HCT116 (cell line): ENCODE measurements at regions not wholly inside any gene's neighbourhood (a gene's known extent, or its start where the extent isn't known, plus 50 kb on each side); places are given as distances from the start of the nearest gene placed in this dataset.

Experiments used
- ATAC-seq: fragments of 200-7000 bp; cut with Tn5 transposase; 2 replicates; pipeline ENCODE4 v1.9.1; 2020; ENCODE audit warnings: mild to moderate bottlenecking, moderate library complexity
- BruUV-seq: library from RNA; stranded (reverse); fragments of 400-500 nt; replicated peaks from 2 replicates; lab custom pipeline; 2021; lab: Mats Ljungman, UMichigan
- CTCF ChIA-PET: fragments of 300-600 bp; sonication (Branson Sonifier 250); formaldehyde crosslinking; loops from one replicate; lab custom pipeline; 2021; ENCODE audit warnings: antibody characterized with exemption; lab: Charles Lee
- POLR2A ChIA-PET: fragments of 300-600, 350-600 bp; sonication (Branson Sonifier 250); formaldehyde crosslinking; loops from one replicate; lab custom pipeline; 2021; ENCODE audit warnings: antibody characterized with exemption; lab: Charles Lee
- RAD21 ChIA-PET, 2 experiments: fragments of 300-600 bp; sonication (Branson Sonifier 250); formaldehyde crosslinking; loops; one replicate each; lab custom pipeline; 2023; ENCODE audit warnings: low total read pairs in 2 of 2; ENCODE audit not compliant: uncharacterized antibody in 2 of 2, unreplicated experiment in 2 of 2, low non-redundant PET in 1 of 2; lab: Charles Lee
- DNase-seq: peaks from one replicate; pipeline ENCODE4 v3.0.0-alpha.2; 2010; ENCODE audit warnings: low read depth, low spot score
- H2AFZ ChIP-seq: fragments of 200-600 bp; shearing (Covaris generic), sonication (generic); 2 replicates; pipeline ENCODE4 v1.6.1; 2017; ENCODE audit warnings: low read depth, mixed run types, mixed read lengths, antibody characterized with exemption, low read length; ENCODE audit not compliant: poor library complexity, severe bottlenecking
- H3K27ac ChIP-seq: 2 replicates; pipeline ENCODE4 v1.5.1; 2012; ENCODE audit warnings: low read depth, low read length
- H3K27me3 ChIP-seq: fragments of 200-600 bp; sonication (generic); 2 replicates; pipeline ENCODE4 v1.6.1; 2016; ENCODE audit warnings: mixed run types, low read length, mixed read lengths; ENCODE audit not compliant: insufficient read depth
- H3K36me3 ChIP-seq, 2 experiments: fragments of 200-500 bp in 1 of 2; fragments of 200-600 bp in 1 of 2; sonication (Bioruptor generic) in 1 of 2; sonication (generic) in 1 of 2; 2 replicates each; pipeline versions ENCODE4 v1.5.1 to v1.6.1; 2014 to 2016; ENCODE audit warnings: low read length in 2 of 2, inconsistent platforms in 1 of 2, mixed read lengths in 1 of 2, mixed run types in 1 of 2; ENCODE audit not compliant: insufficient read depth in 2 of 2, control insufficient read depth in 1 of 2
- H3K4me1 ChIP-seq, 2 experiments: fragments of 200-600 bp in 1 of 2; sonication (generic) in 1 of 2; 2 replicates each; pipeline versions ENCODE4 v1.5.1 to v1.6.1; 2012 to 2017; ENCODE audit warnings: low read length in 2 of 2, inconsistent platforms in 1 of 2, mild to moderate bottlenecking in 1 of 2, mixed read lengths in 1 of 2, mixed run types in 1 of 2, moderate library complexity in 1 of 2; ENCODE audit not compliant: insufficient read depth in 2 of 2, control insufficient read depth in 1 of 2
- H3K4me2 ChIP-seq: fragments of 200-600 bp; sonication (generic); 2 replicates; pipeline ENCODE4 v1.6.1; 2017; ENCODE audit warnings: mixed run types, low read length, mixed read lengths
- H3K4me3 ChIP-seq, 2 experiments: fragments of 200-600 bp in 1 of 2; sonication (generic) in 1 of 2; replicated peaks in 1 of 2; 2 replicates each; pipeline ENCODE4 v1.5.1; 2011 to 2016; ENCODE audit warnings: low read length in 2 of 2, control low read depth in 1 of 2, low read depth in 1 of 2, mild to moderate bottlenecking in 1 of 2, mixed read lengths in 1 of 2, mixed run types in 1 of 2
- H3K79me2 ChIP-seq: fragments of 200-600 bp; sonication (generic); 2 replicates; pipeline ENCODE4 v1.6.1; 2017; ENCODE audit warnings: mild to moderate bottlenecking, mixed run types, low read length, moderate library complexity, mixed read lengths; ENCODE audit not compliant: insufficient read depth
- H3K9ac ChIP-seq: fragments of 200-600 bp; sonication (generic); 2 replicates; pipeline ENCODE4 v1.6.1; 2016; ENCODE audit warnings: low read length, mixed read lengths
- H3K9me2 ChIP-seq: fragments of 200-600 bp; sonication (generic), shearing (Covaris generic); 2 replicates; pipeline ENCODE4 v1.6.1; 2017; ENCODE audit warnings: mixed run types, mild to moderate bottlenecking, moderate library complexity; ENCODE audit not compliant: insufficient read depth
- H3K9me3 ChIP-seq, 2 experiments: fragments of 200-500 bp in 1 of 2; fragments of 200-600 bp in 1 of 2; sonication (Bioruptor generic) in 1 of 2; sonication (generic) in 1 of 2; 2 replicates each; pipeline ENCODE4 v1.6.1; 2014 to 2017; ENCODE audit warnings: low read length in 2 of 2, mixed read lengths in 2 of 2, inconsistent platforms in 1 of 2, low read depth in 1 of 2, mild to moderate bottlenecking in 1 of 2, mixed run types in 1 of 2, moderate library complexity in 1 of 2; ENCODE audit not compliant: control insufficient read depth in 1 of 2, insufficient read depth in 1 of 2
- H4K20me1 ChIP-seq: fragments of 200-600 bp; sonication (generic), shearing (Covaris generic); 2 replicates; pipeline ENCODE4 v1.6.1; 2017; ENCODE audit warnings: mixed run types, mild to moderate bottlenecking, moderate library complexity; ENCODE audit not compliant: insufficient read depth
- CBX3 ChIP-seq: IDR thresholded peaks from 2 replicates; pipeline ENCODE4 v1.6.1; 2012; ENCODE audit warnings: low read depth
- CEBPB ChIP-seq: IDR thresholded peaks from 2 replicates; pipeline ENCODE4 v1.6.1; 2012; ENCODE audit warnings: low read depth
- EGR1 ChIP-seq: IDR thresholded peaks from 2 replicates; pipeline ENCODE4 v1.6.1; 2012; ENCODE audit warnings: low read depth
- ELF1 ChIP-seq: IDR thresholded peaks from 2 replicates; pipeline ENCODE4 v1.6.1; 2012; ENCODE audit warnings: low read depth, borderline replicate concordance
- EZH2 ChIP-seq: fragments of 200-600 bp; sonication (generic); IDR thresholded peaks from 2 replicates; pipeline ENCODE4 v1.6.1; 2017; ENCODE audit warnings: antibody characterized with exemption, mixed run types
- EZH2phosphoT487 ChIP-seq: fragments of 200-600 bp; IDR thresholded peaks from 2 replicates; pipeline ENCODE4 v1.6.1; 2018; ENCODE audit warnings: antibody characterized with exemption, borderline replicate concordance
- FOSL1 ChIP-seq: IDR thresholded peaks from 2 replicates; pipeline ENCODE4 v1.6.1; 2012; ENCODE audit warnings: low read depth
- JUND ChIP-seq: IDR thresholded peaks from 2 replicates; pipeline ENCODE4 v1.6.1; 2012
- POLR2A ChIP-seq: IDR thresholded peaks from 2 replicates; pipeline ENCODE4 v1.7.0; 2011; ENCODE audit warnings: borderline replicate concordance; ENCODE audit not compliant: insufficient read depth, insufficient read length; ENCODE audit errors: extremely low read depth
- POLR2AphosphoS5 ChIP-seq: IDR thresholded peaks from 2 replicates; pipeline ENCODE4 v1.6.1; 2011; ENCODE audit warnings: mild to moderate bottlenecking, low read depth, low read length, moderate library complexity
- RAD21 ChIP-seq: IDR thresholded peaks from 2 replicates; pipeline ENCODE4 v1.6.1; 2012; ENCODE audit warnings: low read depth, mild to moderate bottlenecking
- SIN3A ChIP-seq: IDR thresholded peaks from 2 replicates; pipeline ENCODE4 v1.6.1; 2012; ENCODE audit warnings: low read depth
- SRF ChIP-seq: IDR thresholded peaks from 2 replicates; pipeline ENCODE4 v1.6.1; 2012; ENCODE audit warnings: low read depth
- TCF7L2 ChIP-seq: IDR thresholded peaks from 2 replicates; pipeline ENCODE4 v1.7.0; 2011; ENCODE audit warnings: borderline replicate concordance, inconsistent platforms; ENCODE audit not compliant: insufficient read depth, insufficient read length; ENCODE audit errors: extremely low read depth
- YY1 ChIP-seq: IDR thresholded peaks from 2 replicates; pipeline ENCODE4 v1.6.1; 2011; ENCODE audit warnings: low read length, low read depth, moderate library complexity, mild to moderate bottlenecking; ENCODE audit not compliant: insufficient replicate concordance; ENCODE audit errors: extremely low read depth
- ZFX ChIP-seq: fragments of 450-650 bp; IDR thresholded peaks from 2 replicates; pipeline ENCODE4 v1.6.1; 2017
- intact Hi-C: fragments of 100-400 bp; cut with micrococcal nuclease; formaldehyde crosslinking; loops from 2 replicates; pipeline ENCODE4 v1.10.0; 2022
- TF ChIP-seq, protein P1 (sequence below): IDR thresholded peaks from 2 replicates; pipeline ENCODE4 v1.6.1; 2012; ENCODE audit warnings: low read depth
- TF ChIP-seq, protein P2 (sequence below): IDR thresholded peaks from 2 replicates; pipeline ENCODE4 v1.6.1; 2012

DNA sequence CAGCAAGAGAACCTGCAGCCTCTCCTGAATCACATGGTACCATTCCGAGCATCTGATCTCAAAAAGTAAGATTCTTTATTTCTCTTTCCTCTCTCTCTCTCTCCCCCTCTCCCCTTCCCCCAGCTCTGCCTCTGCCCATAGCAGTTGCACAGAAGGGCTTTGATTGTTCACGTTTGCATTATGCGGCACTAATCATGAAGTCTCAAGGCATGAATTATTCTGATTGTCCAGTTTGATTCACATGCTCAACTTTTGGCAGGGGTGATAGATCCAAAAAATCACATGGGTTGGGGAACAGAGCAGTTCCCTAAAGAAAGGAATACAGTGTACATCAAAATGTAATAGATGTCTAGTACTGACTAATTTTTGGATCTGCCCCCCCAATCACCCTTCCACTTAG lies 380.0 kb upstream of the SOX9 start:
- no peaks in the 10 kb centered on the region for H4K20me1 ChIP-seq
- intact Hi-C loops: no loop called here

DNA sequence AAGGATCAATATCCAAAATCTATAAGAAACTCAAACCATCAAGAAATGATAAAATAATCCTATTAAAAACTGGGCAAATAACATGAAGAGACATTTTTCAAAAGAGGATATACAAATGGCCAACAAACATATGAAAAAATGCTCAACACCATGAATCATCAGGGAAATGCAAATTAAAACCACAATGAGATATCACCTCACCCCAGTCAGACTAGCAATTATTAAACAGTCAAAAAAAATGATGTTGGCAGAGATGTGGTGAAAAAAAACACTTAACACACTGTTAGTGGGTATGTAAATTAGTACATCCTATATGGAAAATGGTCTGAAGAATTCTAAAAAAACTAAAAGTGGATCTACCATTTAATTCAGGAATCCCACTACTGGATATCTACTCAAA lies 379.0 kb upstream of the SOX9 start:
- H3K9me2 ChIP-seq: no peaks in the 10 kb centered on the region
- DNase-seq (no peak), ATAC-seq (no peak)
- ChIA-PET POLR2A (no interaction called here), CTCF (no interaction called here), RAD21 (no interaction called here)
- H3K4me1 ChIP-seq: no peaks in the 10 kb centered on the region
- no peak overlapping the region for H3K9ac ChIP-seq
- H3K4me2 ChIP-seq: no peak overlapping the region
- intact Hi-C loops: no loop called here
- TF ChIP-seq, protein P1, sequence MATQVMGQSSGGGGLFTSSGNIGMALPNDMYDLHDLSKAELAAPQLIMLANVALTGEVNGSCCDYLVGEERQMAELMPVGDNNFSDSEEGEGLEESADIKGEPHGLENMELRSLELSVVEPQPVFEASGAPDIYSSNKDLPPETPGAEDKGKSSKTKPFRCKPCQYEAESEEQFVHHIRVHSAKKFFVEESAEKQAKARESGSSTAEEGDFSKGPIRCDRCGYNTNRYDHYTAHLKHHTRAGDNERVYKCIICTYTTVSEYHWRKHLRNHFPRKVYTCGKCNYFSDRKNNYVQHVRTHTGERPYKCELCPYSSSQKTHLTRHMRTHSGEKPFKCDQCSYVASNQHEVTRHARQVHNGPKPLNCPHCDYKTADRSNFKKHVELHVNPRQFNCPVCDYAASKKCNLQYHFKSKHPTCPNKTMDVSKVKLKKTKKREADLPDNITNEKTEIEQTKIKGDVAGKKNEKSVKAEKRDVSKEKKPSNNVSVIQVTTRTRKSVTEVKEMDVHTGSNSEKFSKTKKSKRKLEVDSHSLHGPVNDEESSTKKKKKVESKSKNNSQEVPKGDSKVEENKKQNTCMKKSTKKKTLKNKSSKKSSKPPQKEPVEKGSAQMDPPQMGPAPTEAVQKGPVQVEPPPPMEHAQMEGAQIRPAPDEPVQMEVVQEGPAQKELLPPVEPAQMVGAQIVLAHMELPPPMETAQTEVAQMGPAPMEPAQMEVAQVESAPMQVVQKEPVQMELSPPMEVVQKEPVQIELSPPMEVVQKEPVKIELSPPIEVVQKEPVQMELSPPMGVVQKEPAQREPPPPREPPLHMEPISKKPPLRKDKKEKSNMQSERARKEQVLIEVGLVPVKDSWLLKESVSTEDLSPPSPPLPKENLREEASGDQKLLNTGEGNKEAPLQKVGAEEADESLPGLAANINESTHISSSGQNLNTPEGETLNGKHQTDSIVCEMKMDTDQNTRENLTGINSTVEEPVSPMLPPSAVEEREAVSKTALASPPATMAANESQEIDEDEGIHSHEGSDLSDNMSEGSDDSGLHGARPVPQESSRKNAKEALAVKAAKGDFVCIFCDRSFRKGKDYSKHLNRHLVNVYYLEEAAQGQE: no peak
- TF ChIP-seq FOSL1: no peak
- no peak for TF ChIP-seq ELF1
- TF ChIP-seq YY1: no peak
- TF ChIP-seq POLR2AphosphoS5: no peak
- TF ChIP-seq EZH2: no peak
- no peak for TF ChIP-seq JUND
- no peak for TF ChIP-seq POLR2A
- no peak for TF ChIP-seq SRF
- TF ChIP-seq CEBPB: no peak
- TF ChIP-seq RAD21: no peak
- no peak for TF ChIP-seq EZH2phosphoT487
- no peak for TF ChIP-seq SIN3A
- H2AFZ ChIP-seq: no peak overlapping the region
- BruUV-seq: no TSS peak
- H4K20me1 ChIP-seq: no peaks in the 10 kb centered on the region
- no peak overlapping the region for H3K4me3 ChIP-seq
- no peaks in the 10 kb centered on the region for H3K9me3 ChIP-seq
- no peaks in the 10 kb centered on the region for H3K79me2 ChIP-seq
- no peak overlapping the region for H3K27ac ChIP-seq
- no peaks in the 10 kb centered on the region for H3K36me3 ChIP-seq
- no peaks in the 10 kb centered on the region for H3K27me3 ChIP-seq

More for the DNA sequence above, 380.0 kb upstream of the SOX9 start:
- ATAC-seq (no peak), DNase-seq (no peak)
- Histone ChIP-seq H3K36me3 (no peaks in the 10 kb centered on the region), H3K79me2 (no peaks in the 10 kb centered on the region), H3K4me2 (no peak overlapping the region), H3K27me3 (no peaks in the 10 kb centered on the region), H3K4me1 (no peaks in the 10 kb centered on the region), H3K9me2 (no peaks in the 10 kb centered on the region), H2AFZ (no peak overlapping the region), H3K9me3 (no peaks in the 10 kb centered on the region), H3K4me3 (no peak overlapping the region), H3K27ac (no peak overlapping the region)
- ChIA-PET POLR2A (no interaction called here), RAD21 (no interaction called here), CTCF (no interaction called here)
- no TSS peak for BruUV-seq
- TF ChIP-seq FOSL1 (no peak), POLR2AphosphoS5 (no peak), ELF1 (no peak), CBX3 (no peak), SRF (no peak), EZH2phosphoT487 (no peak), CEBPB (no peak), ZFX (no peak), EGR1 (no peak), TCF7L2 (no peak)
- TF ChIP-seq, protein P2, sequence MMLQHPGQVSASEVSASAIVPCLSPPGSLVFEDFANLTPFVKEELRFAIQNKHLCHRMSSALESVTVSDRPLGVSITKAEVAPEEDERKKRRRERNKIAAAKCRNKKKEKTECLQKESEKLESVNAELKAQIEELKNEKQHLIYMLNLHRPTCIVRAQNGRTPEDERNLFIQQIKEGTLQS: no peak
- TF ChIP-seq, all 23 proteins: peak for 0
- no peak overlapping the region for H3K9ac ChIP-seq
